Lower lobe of right lung (tissue), 2 donors: ENCODE measurements at regions not wholly inside any gene's neighbourhood (a gene's known extent, or its start where the extent isn't known, plus 50 kb on each side); places are given as distances from the start of the nearest gene placed in this dataset.
"Not testable (repeated sequence)": the region's sequence is repeated elsewhere in the genome, so short reads cannot be mapped to it uniquely, and the experiment has no call there.

ENCODE experiments used
- ATAC-seq, 2 donors: fragments of 200-7000 bp; cut with Tn5 transposase; one replicate each; pipeline ENCODE4 v1.9.1; 2020 to 2022; ENCODE audit warnings: mild to moderate bottlenecking in 2 of 2, moderate library complexity in 2 of 2
- DNase-seq: peaks from one replicate; pipeline ENCODE4 v3.0.0-alpha.2; 2020
- H3K27ac ChIP-seq: fragments of 200-600 bp; one replicate; pipeline ENCODE4 v1.8.0; 2022
- H3K27me3 ChIP-seq: fragments of 200-600 bp; one replicate; pipeline ENCODE4 v1.8.0; 2022; ENCODE audit warnings: low read depth
- H3K36me3 ChIP-seq: fragments of 200-600 bp; one replicate; pipeline ENCODE4 v1.8.0; 2022; ENCODE audit warnings: mild to moderate bottlenecking
- H3K4me1 ChIP-seq: fragments of 200-600 bp; one replicate; pipeline ENCODE4 v1.8.0; 2022
- H3K4me3 ChIP-seq: fragments of 200-600 bp; one replicate; pipeline ENCODE4 v1.8.0; 2022; ENCODE audit warnings: mild to moderate bottlenecking
- H3K9me3 ChIP-seq: fragments of 200-600 bp; one replicate; pipeline ENCODE4 v1.8.0; 2022
- CTCF ChIP-seq: fragments of 200-600 bp; IDR thresholded peaks from one replicate; pipeline ENCODE4 v1.8.0; 2022; ENCODE audit warnings: antibody characterized with exemption, mild to moderate bottlenecking
- intact Hi-C: fragments of 100-400 bp; cut with DNase I; formaldehyde crosslinking; loops from one replicate; pipeline ENCODE4 v1.11.0; 2022
- donor health status: DM: no; HTN: yes; CAD: no; lungs with severe emphysema.

DNA sequence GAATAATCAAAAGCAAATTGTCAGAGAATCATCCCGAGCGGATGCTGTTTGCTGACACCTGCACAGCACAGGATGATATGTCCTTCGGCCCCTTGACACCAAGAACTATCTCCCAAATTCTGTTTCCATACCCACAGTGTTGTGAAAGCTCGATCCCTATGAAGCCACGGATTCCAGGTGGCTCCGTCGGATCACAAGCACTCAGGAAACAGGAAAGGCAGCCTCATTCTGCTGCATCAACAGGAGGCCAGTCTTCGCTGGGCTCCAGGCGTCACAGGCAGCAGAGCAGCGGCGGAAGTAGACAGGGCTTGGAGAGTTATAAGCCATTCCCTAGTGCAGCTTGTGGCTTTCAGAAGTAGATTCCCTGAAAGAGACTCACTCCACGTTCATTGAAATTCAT, 342.3 kb downstream of the C6orf118 start:
- no peak overlapping the region for H3K4me3 ChIP-seq
- H3K36me3 ChIP-seq: no peaks in the 10 kb centered on the region
- no peaks in the 10 kb centered on the region for H3K27me3 ChIP-seq
- no peaks in the 10 kb centered on the region for H3K4me1 ChIP-seq
- no peak for TF ChIP-seq CTCF
- intact Hi-C loops: no loop called here
- no peak for DNase-seq
- no peaks in the 10 kb centered on the region for H3K9me3 ChIP-seq
- no peak overlapping the region for H3K27ac ChIP-seq
- no peak for ATAC-seq

DNA sequence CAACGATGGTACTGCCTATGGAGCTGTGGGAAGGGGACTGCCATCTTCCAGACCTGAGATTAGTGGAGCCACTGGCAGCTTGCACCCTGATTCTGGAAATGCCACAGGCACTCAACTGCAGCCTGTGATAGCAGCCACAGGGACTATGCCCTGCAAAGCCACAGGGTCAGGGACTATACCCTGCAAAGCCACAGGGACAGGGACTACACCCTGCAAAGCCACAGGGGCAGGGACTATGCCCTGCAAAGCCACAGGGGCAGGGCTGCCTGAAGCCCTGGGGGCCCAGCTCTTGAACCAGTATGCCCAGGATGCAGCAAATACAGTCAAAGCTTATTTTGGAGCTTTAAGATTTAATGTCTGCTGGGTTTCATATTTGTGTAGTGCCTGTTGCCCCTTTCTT, 346.6 kb downstream of the C6orf118 start:
- Histone ChIP-seq H3K27me3 (no peaks in the 10 kb centered on the region), H3K9me3 (no peaks in the 10 kb centered on the region), H3K27ac (no peak overlapping the region), H3K4me1 (no peaks in the 10 kb centered on the region), H3K36me3 (no peaks in the 10 kb centered on the region), H3K4me3 (no peak overlapping the region)
- peak in 1 of 2 donors; percentile 57 for ATAC-seq
- no peak for TF ChIP-seq CTCF
- DNase-seq: no peak
- intact Hi-C loops: no loop called here

- ATAC-seq (no peak), DNase-seq (no peak)
- Histone ChIP-seq H3K4me1 (no peaks in the 10 kb centered on the region), H3K9me3 (no peaks in the 10 kb centered on the region), H3K27ac (no peak overlapping the region), H3K4me3 (no peak overlapping the region), H3K27me3 (no peaks in the 10 kb centered on the region), H3K36me3 (no peaks in the 10 kb centered on the region)
- intact Hi-C loops: no loop called here
- TF ChIP-seq CTCF: no peak
These were observed 362.2 kb downstream of the C6orf118 start for GRCh38 chr6:164947164-164947563.

- Histone ChIP-seq H3K9me3 (no peaks in the 10 kb centered on the region), H3K4me1 (no peaks in the 10 kb centered on the region), H3K27ac (no peak overlapping the region), H3K27me3 (no peaks in the 10 kb centered on the region), H3K36me3 (no peaks in the 10 kb centered on the region), H3K4me3 (no peak overlapping the region)
- no peak for TF ChIP-seq CTCF
- intact Hi-C loops: no loop called here
- DNase-seq (no peak), ATAC-seq (no peak)
These were observed 367.1 kb downstream of the C6orf118 start for GRCh38 chr6:164942271-164942670.

DNA sequence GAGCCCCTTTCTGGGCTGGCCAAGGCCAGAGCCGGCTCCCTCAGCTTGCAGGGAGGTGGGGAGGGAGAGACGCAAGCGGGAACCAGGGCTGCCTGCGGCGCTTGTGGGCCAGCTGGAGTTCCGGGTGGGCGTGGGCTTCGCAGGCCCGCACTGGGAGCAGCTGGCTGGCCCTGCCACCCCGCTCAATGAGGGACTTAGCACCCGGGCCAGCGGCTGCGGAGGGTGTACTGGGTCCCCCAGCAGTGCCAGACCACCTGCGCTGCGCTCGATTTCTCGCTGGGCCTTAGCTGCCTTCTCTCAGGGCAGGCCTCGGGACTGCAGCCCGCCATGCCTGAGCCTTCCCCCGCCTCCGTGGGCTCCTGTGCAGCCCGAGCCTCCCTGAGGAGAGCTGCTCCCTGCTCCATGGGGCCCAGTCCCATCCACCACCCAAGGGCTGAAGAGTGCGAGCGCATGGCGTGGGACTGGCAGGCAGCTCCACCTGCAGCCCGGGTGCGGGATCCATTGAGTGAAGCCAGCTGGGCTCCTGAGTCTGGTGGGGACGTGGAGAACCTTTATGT, 376.1 kb downstream of the C6orf118 start:
- H3K27me3 ChIP-seq, H3K4me3 ChIP-seq, DNase-seq, H3K36me3 ChIP-seq, H3K4me1 ChIP-seq, intact Hi-C loops, ATAC-seq, H3K9me3 ChIP-seq, H3K27ac ChIP-seq: not testable (repeated sequence)

DNA sequence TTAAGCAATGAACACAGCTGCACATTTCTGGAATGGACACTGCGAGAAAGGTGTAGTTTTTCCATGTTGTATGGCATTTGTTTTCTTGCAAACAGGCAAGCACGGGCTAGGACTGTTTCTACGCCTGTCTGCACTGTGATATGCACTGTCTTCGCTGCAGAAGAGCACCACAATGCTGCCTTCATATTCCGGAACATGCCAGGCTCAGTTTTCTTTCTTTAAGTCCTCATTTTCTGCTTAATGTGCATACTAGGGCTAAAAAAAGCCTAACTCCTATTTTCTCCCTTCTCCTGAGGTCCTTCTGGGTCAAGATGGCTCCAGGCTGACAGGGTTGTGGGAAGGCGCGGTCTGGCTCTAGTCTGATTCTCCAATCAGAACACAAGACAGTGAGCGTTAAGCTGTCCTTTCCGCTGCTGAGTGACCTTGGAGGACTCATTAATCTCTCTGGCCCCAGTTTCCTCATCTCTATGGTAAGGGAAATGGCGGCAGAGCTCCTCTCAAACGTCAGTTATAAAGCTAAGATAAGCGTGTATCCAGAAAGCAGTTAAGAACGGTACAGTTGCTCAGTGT, 379.9 kb downstream of the C6orf118 start:
- H3K4me1 ChIP-seq: peaks cover 6% of the 10 kb centered on the region
- no peak for TF ChIP-seq CTCF

More for the DNA sequence above, 379.9 kb downstream of the C6orf118 start:
- H3K4me3 ChIP-seq: no peak overlapping the region
- ATAC-seq (no peak), DNase-seq (no peak)
- no peak overlapping the region for H3K27ac ChIP-seq
- intact Hi-C loops: no loop called here
- H3K9me3 ChIP-seq: no peaks in the 10 kb centered on the region
- no peaks in the 10 kb centered on the region for H3K27me3 ChIP-seq
- no peaks in the 10 kb centered on the region for H3K36me3 ChIP-seq
